DOHH2 (cell line): ENCODE measurements at regions not wholly inside any gene's neighbourhood (a gene's known extent, or its start where the extent isn't known, plus 50 kb on each side); places are given as distances from the start of the nearest gene placed in this dataset.

Experiments used
- H3F3A ChIP-seq: fragments of 200-600 bp; sonication (generic), shearing (Covaris generic); 2 replicates; pipeline ENCODE4 v1.6.0; 2016; ENCODE audit warnings: antibody characterized with exemption, mild to moderate bottlenecking; ENCODE audit not compliant: control insufficient read depth, insufficient read depth
- H3K27ac ChIP-seq: fragments of 200-600 bp; sonication (generic); 2 replicates; pipeline ENCODE4 v1.5.1; 2014; ENCODE audit warnings: low read depth, mild to moderate bottlenecking, low read length, moderate library complexity
- H3K27me3 ChIP-seq: fragments of 200-600 bp; sonication (generic); 2 replicates; pipeline ENCODE4 v1.6.1; 2014; ENCODE audit warnings: mild to moderate bottlenecking, low read length, mixed read lengths; ENCODE audit not compliant: control insufficient read depth
- H3K36me3 ChIP-seq: fragments of 200-600 bp; sonication (generic); 2 replicates; pipeline ENCODE4 v1.6.1; 2014; ENCODE audit warnings: mild to moderate bottlenecking, low read length, moderate library complexity, mixed read lengths; ENCODE audit not compliant: control insufficient read depth
- H3K4me1 ChIP-seq: fragments of 200-600 bp; sonication (generic); 2 replicates; pipeline ENCODE4 v1.6.1; 2014; ENCODE audit warnings: mild to moderate bottlenecking, low read length, mixed read lengths; ENCODE audit not compliant: control insufficient read depth
- H3K4me2 ChIP-seq: fragments of 200-600 bp; sonication (generic); 2 replicates; pipeline ENCODE4 v1.6.0; 2014; ENCODE audit warnings: mild to moderate bottlenecking, low read length, moderate library complexity
- H3K4me3 ChIP-seq: fragments of 200-600 bp; sonication (generic); 2 replicates; pipeline ENCODE4 v1.5.1; 2014; ENCODE audit warnings: mild to moderate bottlenecking, low read length, mixed read lengths
- H3K79me2 ChIP-seq: fragments of 200-600 bp; sonication (generic); 2 replicates; pipeline ENCODE4 v1.6.1; 2014; ENCODE audit warnings: mild to moderate bottlenecking, low read length, mixed read lengths; ENCODE audit not compliant: control insufficient read depth
- H3K9me2 ChIP-seq: fragments of 200-600 bp; sonication (generic); replicated peaks from 2 replicates; pipeline ENCODE4 v1.6.1; 2014; ENCODE audit warnings: mild to moderate bottlenecking, low read length, mixed read lengths; ENCODE audit not compliant: control insufficient read depth
- H3K9me3 ChIP-seq: fragments of 200-600 bp; sonication (generic); 2 replicates; pipeline ENCODE4 v1.6.1; 2014; ENCODE audit warnings: antibody characterized with exemption, low read length, mixed read lengths; ENCODE audit not compliant: control insufficient read depth, insufficient read depth
- H4K20me1 ChIP-seq: fragments of 200-600 bp; sonication (generic); 2 replicates; pipeline ENCODE4 v1.6.0; 2014; ENCODE audit warnings: low read depth, mild to moderate bottlenecking, antibody characterized with exemption, low read length, moderate library complexity; ENCODE audit not compliant: control insufficient read depth, insufficient read depth
- CTCF ChIP-seq: fragments of 200-600 bp; sonication (generic); IDR thresholded peaks from one replicate; pipeline ENCODE4 v1.5.1; 2014; ENCODE audit warnings: antibody characterized with exemption, mild to moderate bottlenecking, low read depth, low read length; ENCODE audit not compliant: poor library complexity, severe bottlenecking
- EZH2phosphoT487 ChIP-seq: fragments of 200-600 bp; sonication (generic); IDR thresholded peaks from 2 replicates; pipeline ENCODE4 v1.6.1; 2017; ENCODE audit warnings: borderline replicate concordance, mild to moderate bottlenecking, antibody characterized with exemption, low read length, moderate library complexity, mixed read lengths

- Histone ChIP-seq H3K79me2 (no peaks in the 10 kb centered on the region), H3K9me3 (no peaks in the 10 kb centered on the region), H3K4me3 (no peak overlapping the region), H4K20me1 (no peaks in the 10 kb centered on the region), H3F3A (no peaks in the 10 kb centered on the region), H3K27ac (no peak overlapping the region), H3K4me1 (no peaks in the 10 kb centered on the region), H3K4me2 (no peak overlapping the region), H3K9me2 (no peaks in the 10 kb centered on the region; the same call in 1 of the 2 replicates), H3K36me3 (no peaks in the 10 kb centered on the region), H3K27me3 (no peaks in the 10 kb centered on the region)
- TF ChIP-seq CTCF (no peak), EZH2phosphoT487 (no peak)
Observed at GRCh38 chr13:39208636-39209035, 170.4 kb downstream of the NHLRC3 start.

GRCh38 chr13:39209731-39210531 is 171.7 kb downstream of the NHLRC3 start:
- H3K27me3 ChIP-seq = no peaks in the 10 kb centered on the region
- H3K4me2 ChIP-seq = no peak overlapping the region
- no peaks in the 10 kb centered on the region for H4K20me1 ChIP-seq
- no peaks in the 10 kb centered on the region for H3K36me3 ChIP-seq
- H3K27ac ChIP-seq = no peak overlapping the region
- no peak overlapping the region for H3K4me3 ChIP-seq
- H3K79me2 ChIP-seq = no peaks in the 10 kb centered on the region
- H3K9me2 ChIP-seq = no peaks in the 10 kb centered on the region; the same call in 1 of the 2 replicates
- no peaks in the 10 kb centered on the region for H3F3A ChIP-seq
- H3K4me1 ChIP-seq = no peaks in the 10 kb centered on the region
- no peaks in the 10 kb centered on the region for H3K9me3 ChIP-seq
- TF ChIP-seq EZH2phosphoT487 (no peak), CTCF (no peak)

GRCh38 chr13:39210961-39211534 is 172.8 kb downstream of the NHLRC3 start:
- no peaks in the 10 kb centered on the region for H3K36me3 ChIP-seq

More at GRCh38 chr13:39210961-39211534, 172.8 kb downstream of the NHLRC3 start:
- no peak overlapping the region for H3K27ac ChIP-seq
- no peak overlapping the region for H3K4me3 ChIP-seq
- no peak overlapping the region for H3K4me2 ChIP-seq
- no peaks in the 10 kb centered on the region for H3F3A ChIP-seq
- no peaks in the 10 kb centered on the region for H3K79me2 ChIP-seq
- no peak for TF ChIP-seq EZH2phosphoT487
- peak; percentile 28 for TF ChIP-seq CTCF
- no peaks in the 10 kb centered on the region; the same call in 1 of the 2 replicates for H3K9me2 ChIP-seq
- no peaks in the 10 kb centered on the region for H3K27me3 ChIP-seq
- H3K9me3 ChIP-seq = no peaks in the 10 kb centered on the region
- no peaks in the 10 kb centered on the region for H4K20me1 ChIP-seq
- H3K4me1 ChIP-seq = no peaks in the 10 kb centered on the region
